GM19397 (cell line): ENCODE measurements at regions not wholly inside any gene's neighbourhood (a gene's known extent, or its start where the extent isn't known, plus 50 kb on each side); places are given as distances from the start of the nearest gene placed in this dataset.

ENCODE experiments used
- ATAC-seq: cut with Tn5 transposase; IDR thresholded peaks from one replicate; pipeline ENCODE4 v1.9.1; 2021; ENCODE audit warnings: mild to moderate bottlenecking, moderate library complexity; ENCODE audit not compliant: unreplicated experiment

GRCh38 chr5:166058660-166059059 is 2232.8 kb upstream of the WWC1 start:
- ATAC-seq = no peak

- no peak for ATAC-seq
Observed at GRCh38 chr5:166062094-166062493, 2229.4 kb upstream of the WWC1 start.

- ATAC-seq = no peak
Observed at GRCh38 chr5:166062719-166063118, 2228.7 kb upstream of the WWC1 start.

GRCh38 chr5:166063261-166063660 is 2228.2 kb upstream of the WWC1 start:
- no peak for ATAC-seq

GRCh38 chr5:166068547-166069335 is 2222.7 kb upstream of the WWC1 start:
- no peak for ATAC-seq

DNA sequence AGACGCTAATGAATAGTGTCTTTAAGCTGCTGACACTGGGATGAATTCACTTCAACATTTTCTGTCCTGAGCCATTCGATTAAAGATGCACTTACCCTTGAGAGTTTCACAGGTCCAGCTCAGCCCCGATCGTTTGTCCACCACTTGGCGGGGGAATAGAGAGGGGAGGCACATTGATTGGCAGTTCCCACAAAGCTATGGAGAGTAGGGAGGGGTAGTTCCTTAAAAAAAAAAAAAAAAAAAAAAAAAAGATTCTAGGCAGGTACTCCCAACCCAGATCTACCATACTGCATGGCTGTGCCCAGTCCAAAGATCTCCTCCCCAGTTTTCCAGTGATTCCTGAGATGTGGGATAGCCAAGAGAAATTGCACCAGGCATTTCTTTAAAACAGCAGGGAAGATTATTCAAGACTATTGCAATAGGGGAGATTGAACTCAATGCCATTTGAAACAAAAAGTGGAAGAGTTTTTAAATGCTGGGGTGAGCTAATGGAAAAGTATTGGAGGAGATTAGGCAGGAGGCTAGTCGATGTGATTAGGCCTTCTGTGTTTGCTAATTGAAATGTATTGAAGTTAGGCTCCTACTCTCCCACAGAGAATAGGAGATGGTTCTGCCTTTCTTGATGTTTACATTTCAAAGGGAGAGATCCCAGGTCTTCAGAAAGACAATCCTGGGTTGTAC is 2217.4 kb upstream of the WWC1 start:
- ATAC-seq = no peak

GRCh38 chr5:166074582-166075481 is 2216.6 kb upstream of the WWC1 start:
- ATAC-seq = no peak

GRCh38 chr5:166083183-166083959 is 2208.1 kb upstream of the WWC1 start:
- no peak for ATAC-seq

DNA sequence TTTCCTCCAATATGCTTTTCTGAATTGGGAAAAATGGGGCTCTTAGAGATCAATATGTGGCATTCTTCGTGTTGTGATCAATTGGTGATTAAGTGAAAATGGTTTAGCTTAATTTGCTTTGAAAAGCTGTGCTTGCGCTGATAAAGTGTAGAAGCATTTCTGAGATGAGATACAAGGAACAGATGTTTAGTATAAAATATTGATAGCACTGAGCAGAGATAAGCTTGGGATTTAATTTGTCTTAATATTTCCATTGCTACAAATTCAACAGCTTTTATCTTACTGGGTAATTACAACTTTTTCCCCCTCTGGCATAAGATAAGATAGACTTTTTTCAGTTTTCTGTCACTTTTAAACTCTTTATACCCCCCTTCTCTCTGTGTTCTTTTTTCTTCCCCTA is 2204.9 kb upstream of the WWC1 start:
- ATAC-seq = no peak

DNA sequence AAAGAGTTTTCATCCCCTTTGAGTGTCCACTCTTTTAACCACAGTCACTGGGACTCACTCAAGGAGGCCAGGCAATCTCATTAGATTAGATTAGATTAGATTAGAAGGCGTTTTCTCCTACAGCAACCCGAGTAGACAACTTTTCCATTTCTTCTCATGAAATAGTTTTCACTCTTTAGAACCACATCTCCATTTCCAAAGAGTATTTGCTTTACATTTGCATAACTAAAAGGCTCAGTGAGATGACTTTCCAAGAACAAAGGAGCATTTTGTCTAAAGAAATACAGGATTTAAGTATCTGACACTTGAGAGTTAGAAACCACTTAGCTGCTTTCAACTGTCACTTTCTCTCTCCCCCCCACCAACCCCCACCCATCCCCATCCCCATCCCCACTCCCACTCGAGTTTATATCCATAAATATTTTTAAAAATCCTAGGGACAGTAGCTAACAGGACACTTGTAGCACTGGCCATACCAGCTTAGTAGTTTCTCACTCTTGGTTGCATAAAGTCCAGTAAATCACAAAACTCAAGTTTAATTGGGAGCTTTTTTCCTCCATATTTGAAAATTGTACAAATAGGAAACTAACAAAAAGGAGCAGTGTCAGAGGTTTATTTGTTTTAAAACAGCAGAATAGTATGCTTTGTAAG is 2202.9 kb upstream of the WWC1 start:
- ATAC-seq = no peak

GRCh38 chr5:166091931-166092330 is 2199.5 kb upstream of the WWC1 start:
- ATAC-seq = no peak

GRCh38 chr5:166093312-166093711 is 2198.1 kb upstream of the WWC1 start:
- no peak for ATAC-seq

DNA sequence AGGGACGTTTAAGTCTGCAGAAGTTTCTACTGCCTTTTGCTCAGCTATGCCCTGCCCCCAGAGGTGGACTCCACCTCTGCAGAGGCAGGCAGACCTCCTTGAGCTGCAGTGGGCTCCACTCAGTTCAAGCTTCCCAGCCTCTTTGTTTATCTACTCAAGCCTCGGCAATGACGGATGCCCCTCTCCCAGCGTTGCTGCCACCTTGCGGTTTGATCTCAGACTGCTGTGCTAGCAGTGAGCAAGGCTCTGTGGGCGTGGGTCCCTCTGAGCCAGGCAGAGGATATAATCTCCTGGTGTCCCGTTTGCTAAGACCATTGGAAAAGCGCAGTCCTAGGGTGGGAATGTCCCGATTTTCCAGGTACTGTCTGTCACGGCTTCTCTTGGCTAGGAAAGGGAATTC is 2188.5 kb upstream of the WWC1 start:
- ATAC-seq = no peak

DNA sequence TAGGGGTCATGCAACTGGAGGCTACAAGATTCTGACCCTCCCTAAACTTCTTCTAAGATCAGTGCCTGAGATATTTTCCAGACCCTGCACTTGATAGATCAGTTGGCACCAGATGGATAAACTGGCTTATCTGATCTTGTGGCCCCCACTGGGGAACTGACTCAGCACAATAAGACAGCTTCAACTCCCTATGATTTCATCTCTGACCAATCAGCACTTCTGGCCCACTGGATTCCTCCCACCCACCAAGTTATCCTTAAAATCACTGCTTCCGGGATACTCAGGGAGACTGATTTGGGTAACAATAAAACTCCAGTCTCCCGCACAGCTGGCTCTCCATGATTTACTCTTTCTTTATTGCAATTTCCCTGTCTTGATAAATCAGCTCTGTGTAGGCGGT is 2180.4 kb upstream of the WWC1 start:
- no peak for ATAC-seq

- ATAC-seq = no peak
Observed at GRCh38 chr5:166117072-166118066, 2174.1 kb upstream of the WWC1 start.

DNA sequence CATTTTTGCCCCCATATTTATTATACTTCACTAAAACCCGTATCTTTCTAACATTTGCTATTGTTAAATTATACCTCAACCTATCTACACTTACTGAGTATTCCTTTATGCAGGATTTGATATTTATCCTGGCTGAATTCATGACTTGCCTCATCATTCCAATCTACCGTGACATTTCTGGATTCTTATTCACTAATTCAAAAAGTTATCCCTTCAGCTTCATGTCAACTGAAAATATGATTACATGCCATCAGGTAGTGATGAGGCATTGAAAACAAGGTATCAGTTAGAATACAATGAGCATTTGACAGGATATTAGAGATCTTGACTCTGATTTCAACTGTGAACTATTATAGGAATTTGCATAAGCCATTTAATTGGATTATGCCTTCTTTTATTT is 2171.9 kb upstream of the WWC1 start:
- no peak for ATAC-seq

DNA sequence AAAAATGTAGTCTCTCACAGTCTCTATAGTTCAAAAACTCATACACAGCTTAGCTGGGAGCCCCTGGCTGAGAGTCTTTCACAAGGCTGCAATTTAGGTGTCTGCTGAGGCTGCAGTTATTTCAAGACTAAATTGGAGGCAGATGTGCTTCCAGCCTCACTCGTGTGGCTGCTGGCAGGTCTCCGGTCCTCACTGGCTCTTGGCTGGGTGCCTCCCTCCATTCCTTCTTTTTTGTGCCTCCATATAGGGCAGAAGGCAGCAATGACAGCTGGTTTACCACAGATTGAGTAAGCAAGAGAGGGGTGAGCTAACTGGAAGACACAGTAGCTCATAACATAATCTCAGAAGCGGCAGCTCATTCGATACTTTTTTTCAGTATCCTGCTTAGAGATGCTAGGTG is 2167.7 kb upstream of the WWC1 start:
- ATAC-seq = no peak

- no peak for ATAC-seq
Observed at GRCh38 chr5:166127766-166128570, 2163.5 kb upstream of the WWC1 start.
